ENCODE measurements at regions not wholly inside any gene's neighbourhood (a gene's known extent, or its start where the extent isn't known, plus 50 kb on each side); places are given as distances from the start of the nearest gene placed in this dataset.

DNA sequence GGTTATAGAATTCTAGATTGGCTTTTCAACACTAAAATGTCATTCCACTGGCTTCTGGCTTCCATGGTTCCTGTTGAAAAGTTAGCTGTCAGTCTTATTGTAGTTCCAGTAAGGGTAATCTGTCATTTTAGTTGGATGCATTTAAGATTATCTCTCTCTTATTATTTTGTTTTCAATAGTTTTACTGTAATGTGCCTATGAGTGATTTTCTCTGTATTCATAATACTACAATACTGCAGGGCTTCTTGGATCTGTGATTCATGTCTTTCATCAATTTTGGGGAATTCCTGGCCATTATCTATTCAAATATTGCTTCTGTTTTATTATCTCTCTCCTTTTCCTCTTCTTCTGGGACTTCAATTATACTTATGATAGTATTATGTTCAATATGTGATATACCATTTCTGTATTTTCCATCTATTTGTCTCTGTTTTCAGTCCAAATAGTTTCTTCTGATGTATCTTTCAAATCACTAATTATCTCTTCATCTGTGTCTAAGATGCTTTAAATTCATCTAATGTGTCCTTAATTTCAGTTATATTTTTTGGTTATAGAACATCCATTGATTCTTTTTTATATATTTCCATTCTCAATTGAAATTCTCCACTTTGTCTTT is 101.5 kb downstream of the KCTD15 start:
- DNase-seq (ENCODE audit: insufficient read length, low spot score) (no peak), FAIRE-seq (no peak)

DNA sequence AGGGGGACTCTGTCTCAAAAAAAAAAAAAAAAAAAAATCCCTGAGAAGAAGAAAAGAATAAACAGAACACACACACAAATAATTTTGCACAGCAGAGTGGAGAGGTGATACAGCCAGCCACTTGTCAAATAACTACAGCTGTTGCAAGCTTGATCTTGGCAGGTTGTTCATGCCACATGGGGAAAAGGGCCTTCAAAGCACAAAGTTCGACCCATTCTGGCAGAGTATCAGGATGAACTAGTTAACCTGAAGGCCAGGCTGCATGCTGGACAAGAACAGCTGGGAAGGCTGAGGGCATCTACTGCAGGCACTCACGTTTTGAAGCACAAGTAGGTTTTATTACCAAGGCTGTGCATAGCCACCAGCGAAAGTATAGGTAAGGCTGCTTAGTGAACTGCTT is 104.1 kb downstream of the KCTD15 start:
- FAIRE-seq = no peak
- no peak for DNase-seq (ENCODE audit: insufficient read length, low spot score)

DNA sequence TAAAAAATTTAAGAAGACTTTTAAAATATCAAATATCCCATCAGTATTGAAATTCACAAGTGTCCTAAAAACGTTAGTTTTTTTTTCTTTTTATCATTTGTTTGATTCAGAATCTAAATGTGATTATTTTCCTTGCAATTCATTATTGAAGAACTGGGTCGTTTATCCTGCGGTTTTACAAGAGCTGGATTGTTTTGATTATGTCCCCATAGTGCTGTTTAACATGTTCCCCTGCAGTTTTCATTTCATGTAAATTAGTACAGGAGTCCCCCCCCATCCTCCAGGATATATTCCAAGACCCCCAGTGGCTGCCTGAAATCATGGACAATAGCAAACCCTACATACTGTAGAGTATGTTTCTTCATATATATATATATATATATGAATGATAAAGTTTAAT is 105.7 kb downstream of the KCTD15 start:
- FAIRE-seq (no peak), DNase-seq (ENCODE audit: insufficient read length, low spot score) (no peak)

- DNase-seq (ENCODE audit: insufficient read length, low spot score) = no peak
- FAIRE-seq = no peak
Observed at GRCh38 chr19:33902802-33903488, 106.3 kb downstream of the KCTD15 start.

DNA sequence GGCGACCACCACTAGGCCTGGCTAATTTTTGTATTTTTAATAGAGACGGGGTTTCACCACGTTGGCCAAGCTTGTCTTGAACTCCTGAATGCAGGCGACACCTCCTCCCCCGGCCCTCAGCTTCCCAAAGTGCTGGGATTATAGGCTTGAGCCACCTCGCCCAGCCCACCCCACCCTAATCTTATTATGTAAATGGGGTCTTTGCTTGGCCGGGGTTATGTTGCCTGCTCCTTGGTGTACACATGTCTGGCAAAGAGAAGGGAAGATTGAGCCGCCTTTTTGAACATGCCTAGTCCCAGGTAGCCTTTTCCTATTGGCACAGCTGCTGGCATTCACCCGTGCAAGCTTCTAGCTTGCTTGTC is 106.8 kb downstream of the KCTD15 start:
- DNase-seq (ENCODE audit: insufficient read length, low spot score) (no peak), FAIRE-seq (no peak)

DNA sequence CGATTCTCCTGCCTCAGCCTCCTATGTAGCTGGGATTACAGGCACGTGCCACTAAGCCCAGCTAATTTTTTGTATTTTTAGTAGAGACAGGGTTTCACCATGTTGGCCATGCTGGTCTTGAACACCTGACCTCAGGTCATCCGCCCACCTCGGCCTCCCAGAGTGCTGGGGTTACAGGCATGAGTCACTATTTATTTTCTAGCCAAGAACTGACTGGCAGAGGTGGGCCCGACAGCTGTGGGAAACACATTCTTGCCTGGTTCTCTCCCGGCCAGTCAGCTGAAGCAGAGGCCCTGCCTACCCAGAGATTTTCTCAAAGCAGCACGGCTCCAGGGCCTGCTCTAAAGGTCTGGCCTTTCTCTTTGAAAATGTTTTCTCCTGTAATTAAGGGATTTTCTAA is 108.0 kb downstream of the KCTD15 start:
- DNase-seq (ENCODE audit: insufficient read length, low spot score) (no peak), FAIRE-seq (no peak)

GRCh38 chr19:33905473-33905936 is 108.8 kb downstream of the KCTD15 start:
- FAIRE-seq (no peak), DNase-seq (ENCODE audit: insufficient read length, low spot score) (no peak)

DNA sequence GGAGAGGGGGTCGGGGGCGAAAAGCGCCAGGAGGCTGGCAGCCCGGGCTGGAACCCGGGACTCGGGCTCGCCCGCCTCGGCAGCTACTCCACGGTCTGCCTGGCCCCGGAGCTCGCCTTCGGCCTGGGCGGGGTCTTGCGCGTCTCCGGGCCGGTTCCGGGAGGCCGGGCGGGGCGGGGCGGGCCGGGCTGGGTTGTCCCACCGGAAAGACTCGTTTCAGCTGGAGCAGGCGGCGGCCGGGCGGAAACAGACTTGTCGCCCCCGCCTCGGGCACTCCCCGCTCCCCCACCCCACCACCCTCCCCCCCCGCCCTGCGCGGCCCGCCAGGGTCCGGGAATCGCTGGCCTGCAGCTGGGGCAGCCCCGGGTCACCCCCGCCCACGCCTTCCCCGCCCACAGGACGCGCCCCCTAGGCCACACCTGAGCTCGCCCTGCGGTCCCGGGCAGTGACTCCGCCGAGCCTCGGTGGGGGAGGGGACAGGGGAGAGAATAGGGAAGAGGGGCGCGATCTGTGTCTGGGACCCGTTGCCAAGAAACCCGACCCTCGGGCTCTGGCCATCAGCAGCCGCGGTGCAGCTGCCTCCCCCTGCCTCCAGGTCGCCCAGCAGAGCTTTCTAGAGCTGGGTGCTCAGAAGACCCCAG is 109.4 kb downstream of the KCTD15 start:
- DNase-seq (ENCODE audit: insufficient read length, low spot score) (no peak), FAIRE-seq (no peak)

DNA sequence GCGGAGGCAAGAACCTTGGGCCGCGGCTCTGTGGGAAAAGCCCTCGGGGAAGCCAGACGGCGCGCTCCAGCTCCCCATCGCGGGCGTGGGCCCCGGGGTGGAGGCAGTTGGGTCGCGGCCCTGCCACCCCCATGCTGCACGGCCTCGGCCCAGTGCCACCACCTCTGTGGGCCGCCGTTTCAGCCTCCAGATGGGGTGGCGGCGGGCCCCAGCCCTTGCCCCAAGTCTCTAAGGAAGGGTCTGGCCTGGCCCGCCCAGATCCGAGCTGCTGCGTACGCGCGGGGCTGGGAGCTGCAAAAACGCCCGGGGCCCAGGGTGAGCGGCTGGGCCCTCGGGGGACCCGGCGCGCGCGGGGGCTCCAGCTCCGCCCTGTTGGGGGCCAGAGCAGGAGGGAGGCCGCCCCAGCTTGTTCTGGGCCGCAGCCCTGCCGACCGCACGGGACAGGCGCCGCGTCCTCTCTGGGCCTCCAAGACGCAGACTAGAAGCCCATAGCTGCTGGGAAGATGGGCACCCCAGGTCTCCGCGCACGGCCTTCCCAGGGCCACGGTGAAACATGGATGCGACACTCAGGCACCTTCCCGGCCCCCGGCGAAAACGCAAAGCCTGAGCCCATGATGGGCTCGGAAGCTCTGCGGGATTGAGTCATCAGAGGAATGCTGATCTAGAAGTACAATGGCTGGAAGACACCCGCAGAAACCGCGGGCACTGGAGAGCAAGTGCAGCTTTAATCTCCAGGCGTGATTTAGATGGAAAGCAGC is 110.1 kb downstream of the KCTD15 start:
- FAIRE-seq (no peak), DNase-seq (ENCODE audit: insufficient read length, low spot score) (no peak)

- DNase-seq (ENCODE audit: insufficient read length, low spot score) (no peak), FAIRE-seq (no peak)
Observed at GRCh38 chr19:33910922-33911321, 114.3 kb downstream of the KCTD15 start.

DNA sequence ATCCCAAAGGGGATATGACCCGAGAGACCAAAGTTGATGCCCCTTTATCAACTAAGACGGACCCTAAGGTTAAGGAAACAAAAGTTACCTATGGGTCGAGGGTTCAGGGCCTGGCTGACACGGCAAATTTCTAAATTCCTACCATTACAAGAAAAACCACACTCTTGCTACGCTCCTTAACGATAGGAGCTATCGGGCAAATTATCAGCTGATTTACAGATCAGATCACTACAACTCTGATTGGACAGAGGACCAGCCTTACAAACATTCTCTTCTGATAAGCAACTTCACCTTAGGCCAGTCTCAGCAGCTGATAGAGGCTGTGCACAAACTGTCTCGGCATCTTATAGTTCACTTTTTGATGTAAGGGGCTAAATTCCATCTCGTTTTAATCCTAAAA is 117.9 kb downstream of the KCTD15 start:
- FAIRE-seq = no peak
- DNase-seq (ENCODE audit: insufficient read length, low spot score) = no peak

DNA sequence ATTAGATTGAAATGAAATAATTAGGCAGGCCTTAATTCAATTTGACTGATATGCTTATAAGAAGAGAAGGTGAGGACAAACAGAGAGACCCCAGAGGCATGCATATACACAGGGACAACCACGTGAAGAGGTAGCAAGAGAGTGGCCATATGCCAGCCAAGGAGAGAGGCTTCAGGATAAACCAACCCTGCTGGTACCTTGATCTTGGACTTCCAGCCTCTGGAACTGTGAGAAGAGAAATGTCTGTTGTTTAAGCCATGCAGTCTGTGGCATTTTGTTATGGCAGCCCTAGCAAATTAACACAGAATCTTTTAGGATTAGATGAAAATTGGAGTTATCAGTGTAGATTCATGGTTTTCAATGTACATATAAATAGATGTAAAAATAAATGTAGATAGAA is 120.1 kb downstream of the KCTD15 start:
- no peak for FAIRE-seq
- no peak for DNase-seq (ENCODE audit: insufficient read length, low spot score)

DNA sequence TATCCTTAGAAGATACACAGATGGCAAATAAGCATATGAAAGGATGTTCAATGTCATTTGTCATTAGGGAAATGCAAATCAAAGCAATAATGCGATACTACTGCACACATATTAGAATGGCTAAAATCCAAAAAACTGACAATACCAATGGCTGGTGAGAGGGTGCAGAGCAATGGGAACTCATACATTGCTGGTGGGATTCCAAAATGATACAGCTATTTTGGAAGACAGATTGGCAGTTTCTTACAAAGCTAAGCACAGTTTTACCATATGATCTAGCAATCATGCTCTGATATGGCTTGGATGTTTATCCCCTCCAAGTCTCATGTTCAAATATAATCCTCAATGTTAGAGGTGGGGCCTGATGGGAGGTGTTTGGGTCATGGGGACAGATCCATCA is 122.6 kb downstream of the KCTD15 start:
- DNase-seq (ENCODE audit: insufficient read length, low spot score) (no peak), FAIRE-seq (no peak)

- DNase-seq (ENCODE audit: insufficient read length, low spot score) (no peak), FAIRE-seq (no peak)
Observed at GRCh38 chr19:33921165-33921564, 124.5 kb downstream of the KCTD15 start.

GRCh38 chr19:33926306-33926705 is 129.6 kb downstream of the KCTD15 start:
- FAIRE-seq (no peak), DNase-seq (ENCODE audit: insufficient read length, low spot score) (no peak)

DNA sequence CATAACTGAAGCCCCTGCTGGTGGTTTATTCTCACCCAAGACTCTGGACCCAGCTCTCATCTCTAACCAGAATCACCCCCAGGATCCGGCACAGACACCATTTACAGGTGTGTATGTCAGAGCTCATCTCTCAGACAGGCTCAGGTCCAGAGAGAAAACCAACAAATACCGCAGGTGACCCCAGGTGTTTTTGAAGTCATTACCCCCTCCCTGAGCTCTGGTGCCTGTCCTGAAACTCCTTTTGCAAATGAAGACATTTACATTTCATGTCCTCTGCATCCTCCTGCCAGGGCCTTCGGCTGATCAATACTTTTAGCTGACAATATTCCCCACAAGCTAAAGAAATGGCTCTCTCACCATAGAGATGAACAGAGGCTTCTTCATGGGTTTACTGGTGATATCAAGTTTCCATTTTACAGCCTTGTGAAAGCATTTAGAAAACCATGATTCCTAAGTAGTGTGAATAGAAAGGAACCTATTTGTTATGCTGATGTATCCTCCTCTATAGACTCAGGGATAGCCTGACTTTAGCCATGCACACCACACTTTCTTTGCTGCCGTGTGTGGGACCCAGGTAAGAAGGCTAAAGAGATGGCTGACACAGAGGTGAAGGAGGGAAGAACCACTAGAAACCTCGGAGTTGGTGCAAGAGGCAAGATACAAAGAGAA is 131.3 kb downstream of the KCTD15 start:
- FAIRE-seq (no peak), DNase-seq (ENCODE audit: insufficient read length, low spot score) (no peak)

GRCh38 chr19:33928458-33928950 is 131.8 kb downstream of the KCTD15 start:
- peak; percentile 89 for FAIRE-seq

GRCh38 chr19:33933931-33934330 is 137.3 kb downstream of the KCTD15 start:
- DNase-seq (ENCODE audit: insufficient read length, low spot score) (no peak), FAIRE-seq (no peak)

More at GRCh38 chr19:33928458-33928950, 131.8 kb downstream of the KCTD15 start:
- DNase-seq (ENCODE audit: insufficient read length, low spot score) = no peak

- no peak for FAIRE-seq
- DNase-seq (ENCODE audit: insufficient read length, low spot score) = no peak
Observed at GRCh38 chr19:33938821-33939220, 142.2 kb downstream of the KCTD15 start.

DNA sequence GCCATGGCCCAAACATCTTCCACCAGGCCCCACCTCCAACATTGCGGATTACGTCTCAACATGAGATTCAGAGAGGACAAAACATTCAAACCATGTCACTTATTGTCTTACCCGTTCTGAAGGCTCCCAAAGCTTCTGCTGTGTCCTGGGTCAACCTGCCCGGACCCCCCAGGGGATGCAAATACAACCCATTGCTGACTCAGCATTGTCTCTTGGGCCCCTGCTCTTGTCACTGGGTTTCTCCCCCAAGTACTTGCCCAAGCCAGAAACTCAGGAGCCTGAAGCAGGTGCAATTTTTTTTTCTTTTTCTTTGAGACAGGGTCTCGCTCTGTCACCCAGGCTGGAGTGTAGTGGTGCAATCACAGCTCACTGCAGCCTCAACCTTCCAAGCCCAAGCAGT is 144.5 kb downstream of the KCTD15 start:
- FAIRE-seq = no peak
- DNase-seq (ENCODE audit: insufficient read length, low spot score) = no peak
